Urinary bladder (tissue), 3 donors: ENCODE measurements at regions not wholly inside any gene's neighbourhood (a gene's known extent, or its start where the extent isn't known, plus 50 kb on each side); places are given as distances from the start of the nearest gene placed in this dataset.
"Not testable (repeated sequence)": the region's sequence is repeated elsewhere in the genome, so short reads cannot be mapped to it uniquely, and the experiment has no call there.

Experiments used
- DNase-seq: peaks from one replicate; pipeline ENCODE4 v3.0.0-alpha.2; 2015; ENCODE audit errors: extremely low spot score
- H3K27ac ChIP-seq: one replicate; pipeline ENCODE4 v1.5.1; 2013; ENCODE audit warnings: low read depth, mild to moderate bottlenecking, moderate library complexity
- H3K36me3 ChIP-seq: one replicate; pipeline ENCODE4 v1.6.1; 2013; ENCODE audit warnings: mild to moderate bottlenecking, moderate library complexity; ENCODE audit not compliant: insufficient read depth
- H3K4me1 ChIP-seq: one replicate; pipeline ENCODE4 v1.6.1; 2013; ENCODE audit warnings: mild to moderate bottlenecking, moderate library complexity; ENCODE audit not compliant: insufficient read depth
- H3K4me3 ChIP-seq: one replicate; pipeline ENCODE4 v1.5.1; 2013; ENCODE audit warnings: low read depth, low read length
- WGBS: extraction: QIAGEN DNeasy Blood & Tissue Kit; methylation state at CpG from one replicate; pipeline ENCODE4 v1.1.7; 2013; 5-methylcytosine and 5-hydroxymethylcytosine counted together
- donor health status: healthy with polysubstance abuse.
- donor health status: healthy.

- no peak for DNase-seq
- Histone ChIP-seq H3K27ac (no peak overlapping the region), H3K36me3 (no peaks in the 10 kb centered on the region), H3K4me3 (no peak overlapping the region), H3K4me1 (peaks cover 1% of the 10 kb centered on the region)
- WGBS: 51% methylated on average over 2 of the region's 2 CpGs
Observed at GRCh38 chr7:36048902-36049240, 104.2 kb upstream of the EEPD1 start.

GRCh38 chr7:36051501-36051900 lies 101.6 kb upstream of the EEPD1 start:
- Histone ChIP-seq H3K27ac (no peak overlapping the region), H3K36me3 (no peaks in the 10 kb centered on the region), H3K4me1 (peaks cover 1% of the 10 kb centered on the region), H3K4me3 (no peak overlapping the region)
- no peak for DNase-seq
- WGBS: 73% methylated on average over 4 of the region's 4 CpGs

DNA sequence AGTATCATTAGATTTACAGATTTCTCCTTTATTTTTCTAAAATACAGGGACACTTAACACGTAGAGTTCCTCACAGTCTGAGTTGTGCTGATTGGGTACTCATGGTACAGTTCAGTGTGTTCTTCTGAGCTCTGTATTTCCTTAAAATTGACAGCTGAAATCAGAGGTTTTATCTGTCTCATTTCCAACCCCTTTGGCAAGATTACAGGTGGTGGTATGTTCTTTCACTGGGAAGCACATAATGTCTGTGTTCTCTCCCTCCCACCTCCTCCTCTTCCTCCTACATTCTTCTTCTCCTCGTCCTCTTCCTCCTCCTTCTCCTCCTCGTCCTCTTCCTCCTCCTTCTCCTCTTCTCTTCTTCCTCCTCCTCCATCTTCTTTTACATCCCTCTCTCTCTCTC lies 99.5 kb upstream of the EEPD1 start:
- WGBS: 73% methylated on average over 3 of the region's 3 CpGs

GRCh38 chr7:36054637-36055036 lies 98.4 kb upstream of the EEPD1 start:
- H3K27ac ChIP-seq: no peak overlapping the region
- no peaks in the 10 kb centered on the region for H3K36me3 ChIP-seq
- 77% methylated on average over 2 of the region's 2 CpGs for WGBS
- no peaks in the 10 kb centered on the region for H3K4me1 ChIP-seq
- H3K4me3 ChIP-seq: no peak overlapping the region
- DNase-seq: no peak

More for the DNA sequence above, 99.5 kb upstream of the EEPD1 start:
- no peak overlapping the region for H3K4me3 ChIP-seq
- H3K36me3 ChIP-seq: no peaks in the 10 kb centered on the region
- no peak overlapping the region for H3K27ac ChIP-seq
- no peak for DNase-seq
- H3K4me1 ChIP-seq: no peaks in the 10 kb centered on the region

DNA sequence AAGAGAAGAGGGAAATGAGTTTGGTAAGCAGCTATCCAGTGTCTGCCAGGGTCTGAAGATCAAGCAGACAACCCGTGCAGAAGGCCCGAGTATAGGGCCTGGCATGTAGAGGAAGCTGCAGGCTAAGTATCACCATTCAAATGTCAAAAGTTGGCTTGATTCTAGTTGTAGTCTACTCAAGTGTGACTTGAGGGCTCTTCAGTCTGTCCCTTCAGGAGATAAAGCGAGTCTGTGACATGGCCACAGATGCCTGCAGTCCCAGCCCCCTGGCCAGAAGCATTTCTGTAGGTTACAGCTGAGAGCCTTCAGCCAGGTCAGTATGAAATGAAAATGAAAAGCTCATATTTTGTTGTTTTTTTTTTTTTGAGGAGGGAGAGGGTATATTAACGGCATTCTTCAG lies 97.8 kb upstream of the EEPD1 start:
- DNase-seq: no peak

GRCh38 chr7:36057323-36057722 lies 95.7 kb upstream of the EEPD1 start:
- H3K4me1 ChIP-seq: no peaks in the 10 kb centered on the region
- no peaks in the 10 kb centered on the region for H3K36me3 ChIP-seq
- no peak overlapping the region for H3K27ac ChIP-seq
- H3K4me3 ChIP-seq: no peak overlapping the region
- DNase-seq: no peak
- WGBS: 90% methylated on average over 4 of the region's 4 CpGs

More for the DNA sequence above, 97.8 kb upstream of the EEPD1 start:
- H3K36me3 ChIP-seq: no peaks in the 10 kb centered on the region
- 96% methylated on average over 4 of the region's 4 CpGs for whole genome bisulfite sequencing
- H3K27ac ChIP-seq: no peak overlapping the region
- H3K4me1 ChIP-seq: no peaks in the 10 kb centered on the region
- no peak overlapping the region for H3K4me3 ChIP-seq

- Histone ChIP-seq H3K4me1 (no peaks in the 10 kb centered on the region), H3K4me3 (no peak overlapping the region), H3K36me3 (no peaks in the 10 kb centered on the region), H3K27ac (no peak overlapping the region)
- whole genome bisulfite sequencing: 84% methylated on average over 9 of the region's 9 CpGs
- DNase-seq: no peak
Observed at GRCh38 chr7:36058020-36058592, 94.9 kb upstream of the EEPD1 start.

GRCh38 chr7:36060388-36060787 lies 92.7 kb upstream of the EEPD1 start:
- not testable (repeated sequence) for H3K36me3 ChIP-seq, H3K4me1 ChIP-seq, H3K4me3 ChIP-seq, DNase-seq, H3K27ac ChIP-seq
- WGBS: 91% methylated on average over 11 of the region's 11 CpGs

DNA sequence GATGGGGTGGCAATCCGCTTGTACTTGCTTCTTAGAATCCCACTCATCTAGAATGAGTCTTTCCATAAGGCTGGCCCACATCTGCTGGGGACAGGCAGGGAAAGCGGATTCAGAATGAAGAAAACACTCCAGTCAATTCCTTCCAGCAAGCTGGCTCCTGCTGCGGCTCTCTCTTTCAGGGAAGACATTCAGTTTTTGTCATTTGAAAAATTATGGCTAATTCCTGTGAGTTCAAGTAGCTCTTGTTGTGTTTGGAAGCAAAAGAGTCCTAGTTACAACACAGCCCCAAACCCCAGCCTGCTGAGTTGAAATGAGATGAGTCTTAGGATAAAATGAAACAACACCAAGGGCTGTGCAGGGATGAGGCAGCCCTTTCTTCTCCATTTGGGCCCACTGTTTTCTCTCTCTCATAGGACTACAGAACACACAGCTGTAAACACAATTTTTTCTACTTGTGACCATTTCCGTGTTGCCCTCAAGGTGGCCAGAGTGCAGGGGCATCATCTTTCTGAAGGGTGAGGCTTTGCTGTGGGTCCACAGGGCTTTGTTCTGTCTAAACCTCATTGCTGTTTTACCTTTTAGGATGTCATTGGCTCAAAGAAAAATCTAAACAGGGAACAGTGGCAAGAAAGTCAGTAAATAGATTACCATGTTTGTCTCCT lies 90.8 kb upstream of the EEPD1 start:
- 80% methylated on average over 4 of the region's 4 CpGs for WGBS
- no peak for DNase-seq
- H3K4me3 ChIP-seq: no peak overlapping the region
- no peak overlapping the region for H3K27ac ChIP-seq
- H3K36me3 ChIP-seq: no peaks in the 10 kb centered on the region
- H3K4me1 ChIP-seq: no peaks in the 10 kb centered on the region

- WGBS: 78% methylated on average over 3 of the region's 3 CpGs
- no peak overlapping the region for H3K4me3 ChIP-seq
- no peak for DNase-seq
Observed at GRCh38 chr7:36064676-36065075, 88.4 kb upstream of the EEPD1 start.

DNA sequence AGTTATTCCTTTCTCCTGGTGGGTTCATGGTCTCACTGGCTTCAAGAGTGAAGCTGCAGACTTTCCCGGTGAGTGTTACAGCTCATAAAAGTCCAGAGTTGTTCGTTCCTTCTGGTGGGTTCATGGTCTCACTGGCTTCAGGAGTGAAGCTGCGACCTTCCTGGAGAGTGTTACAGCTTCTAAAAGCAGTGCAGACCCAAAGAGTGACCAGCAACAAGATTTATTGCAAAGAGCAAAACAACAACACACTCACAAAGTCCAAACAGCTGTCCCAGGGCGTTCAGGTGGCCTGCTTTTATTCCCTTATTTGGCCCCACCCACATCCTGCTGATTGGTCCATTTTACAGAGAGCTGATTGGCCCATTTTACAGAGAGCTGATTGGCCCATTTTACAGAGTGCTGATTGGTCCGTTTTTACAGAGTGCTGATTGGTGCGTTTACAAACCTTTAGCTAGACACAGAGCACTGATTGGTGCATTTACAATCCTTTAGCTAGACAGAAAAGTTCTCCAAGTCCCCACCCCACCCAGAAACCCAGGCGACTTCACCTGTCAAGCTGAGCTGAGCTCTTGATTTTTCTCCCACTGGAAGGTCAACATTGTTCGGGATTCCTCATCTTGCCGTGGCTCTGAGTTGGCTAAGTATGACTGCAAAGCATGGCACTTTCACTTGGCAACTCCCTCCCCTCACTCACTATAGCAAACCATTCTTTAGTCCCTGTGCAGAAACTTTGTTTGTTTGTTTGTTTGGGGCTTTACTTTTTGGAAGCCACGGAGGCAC lies 87.3 kb upstream of the EEPD1 start:
- not testable (repeated sequence) for H3K27ac ChIP-seq, H3K36me3 ChIP-seq, H3K4me1 ChIP-seq, DNase-seq, H3K4me3 ChIP-seq
- WGBS: 92% methylated on average over 10 of the region's 10 CpGs

More at GRCh38 chr7:36064676-36065075, 88.4 kb upstream of the EEPD1 start:
- H3K36me3 ChIP-seq: no peaks in the 10 kb centered on the region
- H3K27ac ChIP-seq: no peak overlapping the region
- H3K4me1 ChIP-seq: no peaks in the 10 kb centered on the region

- Histone ChIP-seq H3K4me3 (no peak overlapping the region), H3K27ac (no peak overlapping the region), H3K36me3 (no peaks in the 10 kb centered on the region), H3K4me1 (no peaks in the 10 kb centered on the region)
- no peak for DNase-seq
- WGBS: 92% methylated on average over 3 of the region's 3 CpGs
Observed at GRCh38 chr7:36066343-36066664, 86.8 kb upstream of the EEPD1 start.

GRCh38 chr7:36070230-36070629 lies 82.8 kb upstream of the EEPD1 start:
- Histone ChIP-seq H3K4me1 (no peaks in the 10 kb centered on the region), H3K27ac (no peak overlapping the region), H3K36me3 (no peaks in the 10 kb centered on the region), H3K4me3 (no peak overlapping the region)
- no peak for DNase-seq
- 63% methylated on average over 8 of the region's 8 CpGs for WGBS

DNA sequence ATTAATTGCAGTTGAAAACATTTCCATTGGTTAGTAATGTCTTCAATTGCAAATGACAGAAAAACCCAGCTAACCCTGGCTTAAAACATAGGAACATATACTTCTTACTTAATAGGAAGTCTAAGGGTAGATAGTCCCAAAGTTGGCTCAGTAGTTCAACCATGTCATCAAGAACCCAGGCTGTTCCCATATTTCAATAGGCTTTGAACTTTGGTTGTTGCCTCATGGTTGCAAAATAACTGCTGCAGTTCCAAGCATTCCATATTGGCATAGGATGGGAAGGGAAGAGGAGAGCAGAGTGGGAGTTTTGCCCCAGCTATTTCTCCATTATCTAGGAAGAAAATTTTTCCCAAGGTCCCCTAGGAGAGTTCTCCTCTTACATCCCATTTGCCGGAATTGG lies 81.4 kb upstream of the EEPD1 start:
- H3K4me3 ChIP-seq: no peak overlapping the region
- DNase-seq: no peak
- no peak overlapping the region for H3K27ac ChIP-seq
- no peaks in the 10 kb centered on the region for H3K36me3 ChIP-seq
- H3K4me1 ChIP-seq: no peaks in the 10 kb centered on the region
- WGBS: 100% methylated on average over 1 of the region's 1 CpG
